ENCODE measurements at regions not wholly inside any gene's neighbourhood (a gene's known extent, or its start where the extent isn't known, plus 50 kb on each side); places are given as distances from the start of the nearest gene placed in this dataset.

- Histone ChIP-seq H4K20me1 (ENCODE audit: insufficient read depth, low read length, poor library complexity, severe bottlenecking) (no peaks in the 10 kb centered on the region), H3F3A (ENCODE audit: low read depth) (no peaks in the 10 kb centered on the region), H3K9ac (ENCODE audit: low read depth, low read length, poor library complexity, severe bottlenecking) (no peak overlapping the region), H3K4me3 (ENCODE audit: low read length, poor library complexity, severe bottlenecking) (no peak overlapping the region), H3K79me2 (ENCODE audit: insufficient read depth, low read length) (no peaks in the 10 kb centered on the region), H2AFZ (ENCODE audit: low read length) (no peak overlapping the region), H3K27me3 (ENCODE audit: insufficient read depth, low read length, poor library complexity, severe bottlenecking) (no peaks in the 10 kb centered on the region), H3K4me1 (ENCODE audit: insufficient read depth, low read length, poor library complexity, severe bottlenecking) (no peaks in the 10 kb centered on the region), H3K9me3 (ENCODE audit: insufficient read depth, low read depth, low read length) (no peaks in the 10 kb centered on the region), H3K4me2 (ENCODE audit: low read depth, low read length, poor library complexity, severe bottlenecking) (no peak overlapping the region), H3K36me3 (ENCODE audit: insufficient read depth, low read length) (no peaks in the 10 kb centered on the region), H3K9me2 (replicated peaks; ENCODE audit: low read depth, low read length) (no peaks in the 10 kb centered on the region)
- no peak for TF ChIP-seq CTCF (conservative IDR thresholded peaks at IDR 0.05; ENCODE audit: low read length)
- TF ChIP-seq EZH2phosphoT487 (IDR thresholded peaks at IDR 0.05; ENCODE audit: borderline replicate concordance) = no peak
Measured at GRCh38 chrX:28133763-28134162, 152.5 kb upstream of the DCAF8L1 start.

- no peak overlapping the region for H3K9ac ChIP-seq (ENCODE audit: low read depth, low read length, poor library complexity, severe bottlenecking)
- H2AFZ ChIP-seq (ENCODE audit: low read length) = no peak overlapping the region
- no peaks in the 10 kb centered on the region for H3K9me2 ChIP-seq (replicated peaks; ENCODE audit: low read depth, low read length)
- H3K9me3 ChIP-seq (ENCODE audit: insufficient read depth, low read depth, low read length) = no peaks in the 10 kb centered on the region
- H3F3A ChIP-seq (ENCODE audit: low read depth) = no peaks in the 10 kb centered on the region
- H3K79me2 ChIP-seq (ENCODE audit: insufficient read depth, low read length) = no peaks in the 10 kb centered on the region
- no peaks in the 10 kb centered on the region for H3K4me1 ChIP-seq (ENCODE audit: insufficient read depth, low read length, poor library complexity, severe bottlenecking)
- TF ChIP-seq CTCF (conservative IDR thresholded peaks at IDR 0.05; ENCODE audit: low read length) (no peak), EZH2phosphoT487 (IDR thresholded peaks at IDR 0.05; ENCODE audit: borderline replicate concordance) (no peak)
- H3K27me3 ChIP-seq (ENCODE audit: insufficient read depth, low read length, poor library complexity, severe bottlenecking) = no peaks in the 10 kb centered on the region
- H3K4me2 ChIP-seq (ENCODE audit: low read depth, low read length, poor library complexity, severe bottlenecking) = no peak overlapping the region
- H3K36me3 ChIP-seq (ENCODE audit: insufficient read depth, low read length) = no peaks in the 10 kb centered on the region
- no peak overlapping the region for H3K4me3 ChIP-seq (ENCODE audit: low read length, poor library complexity, severe bottlenecking)
- no peaks in the 10 kb centered on the region for H4K20me1 ChIP-seq (ENCODE audit: insufficient read depth, low read length, poor library complexity, severe bottlenecking)
Measured at GRCh38 chrX:28127662-28128061, 146.4 kb upstream of the DCAF8L1 start.

GRCh38 chrX:28126886-28127285, 145.6 kb upstream of the DCAF8L1 start:
- Histone ChIP-seq H3K4me2 (ENCODE audit: low read depth, low read length, poor library complexity, severe bottlenecking) (no peak overlapping the region), H3F3A (ENCODE audit: low read depth) (no peaks in the 10 kb centered on the region), H3K79me2 (ENCODE audit: insufficient read depth, low read length) (no peaks in the 10 kb centered on the region), H3K9me2 (replicated peaks; ENCODE audit: low read depth, low read length) (no peaks in the 10 kb centered on the region), H3K27me3 (ENCODE audit: insufficient read depth, low read length, poor library complexity, severe bottlenecking) (no peaks in the 10 kb centered on the region), H3K36me3 (ENCODE audit: insufficient read depth, low read length) (no peaks in the 10 kb centered on the region), H3K9me3 (ENCODE audit: insufficient read depth, low read depth, low read length) (no peaks in the 10 kb centered on the region), H3K4me1 (ENCODE audit: insufficient read depth, low read length, poor library complexity, severe bottlenecking) (no peaks in the 10 kb centered on the region), H2AFZ (ENCODE audit: low read length) (no peak overlapping the region), H3K4me3 (ENCODE audit: low read length, poor library complexity, severe bottlenecking) (no peak overlapping the region), H4K20me1 (ENCODE audit: insufficient read depth, low read length, poor library complexity, severe bottlenecking) (no peaks in the 10 kb centered on the region), H3K9ac (ENCODE audit: low read depth, low read length, poor library complexity, severe bottlenecking) (no peak overlapping the region)
- TF ChIP-seq CTCF (conservative IDR thresholded peaks at IDR 0.05; ENCODE audit: low read length) = no peak
